Keratinocyte (primary cell): ENCODE measurements at regions not wholly inside any gene's neighbourhood (a gene's known extent, or its start where the extent isn't known, plus 50 kb on each side); places are given as distances from the start of the nearest gene placed in this dataset.

Experiments
- DNase-seq: peaks from one replicate; pipeline ENCODE4 v3.0.0-alpha.2; 2011; ENCODE audit warnings: low read depth, missing footprints, low spot score
- FAIRE-seq: peaks from 2 replicates; lab custom pipeline; 2011; peaks lifted over from hg19 to GRCh38; lab: Jason Lieb, UNC
- H2AFZ ChIP-seq: 2 replicates; pipeline ENCODE4 v1.6.0; 2012; ENCODE audit warnings: low read length, control low read depth, inconsistent platforms; ENCODE audit not compliant: control insufficient read depth
- H3K27ac ChIP-seq: 2 replicates; pipeline ENCODE4 v1.5.1; 2011; ENCODE audit warnings: low read length; ENCODE audit not compliant: control insufficient read depth, insufficient read depth
- H3K27me3 ChIP-seq: 3 replicates; pipeline ENCODE4 v1.6.0; 2011; ENCODE audit warnings: low read length; ENCODE audit not compliant: control insufficient read depth, insufficient read depth; ENCODE audit errors: extremely low read depth
- H3K36me3 ChIP-seq, 2 experiments: 2 replicates in 1 of 2; 3 replicates in 1 of 2; pipeline ENCODE4 v1.5.1; 2011; ENCODE audit warnings: low read length in 2 of 2, mild to moderate bottlenecking in 1 of 2; ENCODE audit not compliant: control insufficient read depth in 2 of 2, insufficient read depth in 2 of 2; ENCODE audit errors: extremely low read depth in 1 of 2
- H3K4me1 ChIP-seq: 3 replicates; pipeline ENCODE4 v1.5.1; 2011; ENCODE audit warnings: low read length; ENCODE audit not compliant: control insufficient read depth, insufficient read depth; ENCODE audit errors: extremely low read depth
- H3K4me2 ChIP-seq: 3 replicates; pipeline ENCODE4 v1.6.0; 2011; ENCODE audit warnings: low read depth, low read length; ENCODE audit not compliant: control insufficient read depth, insufficient read depth; ENCODE audit errors: extremely low read depth
- H3K4me3 ChIP-seq, 3 experiments: fragments of 200-600 bp in 1 of 3; sonication (generic) in 1 of 3; 2 replicates in 2 of 3; 3 replicates in 1 of 3; pipeline ENCODE4 v1.5.1; 2011 to 2016; ENCODE audit warnings: low read length in 3 of 3, mild to moderate bottlenecking in 3 of 3, control low read depth in 2 of 3, inconsistent platforms in 1 of 3, low read depth in 1 of 3, mixed read lengths in 1 of 3, mixed run types in 1 of 3, moderate library complexity in 1 of 3; ENCODE audit not compliant: control insufficient read depth in 2 of 3, insufficient read depth in 2 of 3; ENCODE audit errors: extremely low read depth in 1 of 3
- H3K79me2 ChIP-seq: 2 replicates; pipeline ENCODE4 v1.6.0; 2012; ENCODE audit warnings: low read length; ENCODE audit not compliant: control insufficient read depth, insufficient read depth
- H3K9ac ChIP-seq: 3 replicates; pipeline ENCODE4 v1.6.0; 2011; ENCODE audit warnings: low read length; ENCODE audit not compliant: control insufficient read depth, insufficient read depth; ENCODE audit errors: extremely low read depth
- H3K9me1 ChIP-seq: 3 replicates; pipeline ENCODE4 v1.6.0; 2011; ENCODE audit warnings: low read length; ENCODE audit not compliant: control insufficient read depth, insufficient read depth; ENCODE audit errors: extremely low read depth
- H3K9me3 ChIP-seq: 2 replicates; pipeline ENCODE4 v1.5.1; 2012; ENCODE audit warnings: low read depth, low read length; ENCODE audit not compliant: control insufficient read depth
- H4K20me1 ChIP-seq: 3 replicates; pipeline ENCODE4 v1.6.0; 2011; ENCODE audit warnings: low read length; ENCODE audit not compliant: control insufficient read depth, insufficient read depth; ENCODE audit errors: extremely low read depth
- EZH2 ChIP-seq: IDR thresholded peaks from one replicate; pipeline ENCODE4 v1.6.1; 2012; ENCODE audit warnings: inconsistent platforms, mild to moderate bottlenecking, low read length, moderate library complexity
- dilution Hi-C: fragments of 300-500 bp; cut with MboI; formaldehyde crosslinking; loops from one replicate; pipeline ENCODE4 v1.7.0; 2020; ENCODE audit warnings: low sequenced_read_pairs; ENCODE audit not compliant: extremely low pct_ligation_motif_present
- TF ChIP-seq, protein P1 (sequence below), 3 experiments: IDR thresholded peaks in 1 of 3; conservative IDR thresholded peaks in 1 of 3; optimal IDR thresholded peaks in 1 of 3; 2 replicates in 2 of 3; 3 replicates in 1 of 3; pipeline versions ENCODE3 to v1.5.1; 2011; ENCODE audit warnings: low read length in 3 of 3, mild to moderate bottlenecking in 3 of 3, moderate library complexity in 2 of 3, control low read depth in 1 of 3, inconsistent platforms in 1 of 3; ENCODE audit not compliant: insufficient read depth in 2 of 3; ENCODE audit errors: extremely low read depth in 1 of 3

DNA sequence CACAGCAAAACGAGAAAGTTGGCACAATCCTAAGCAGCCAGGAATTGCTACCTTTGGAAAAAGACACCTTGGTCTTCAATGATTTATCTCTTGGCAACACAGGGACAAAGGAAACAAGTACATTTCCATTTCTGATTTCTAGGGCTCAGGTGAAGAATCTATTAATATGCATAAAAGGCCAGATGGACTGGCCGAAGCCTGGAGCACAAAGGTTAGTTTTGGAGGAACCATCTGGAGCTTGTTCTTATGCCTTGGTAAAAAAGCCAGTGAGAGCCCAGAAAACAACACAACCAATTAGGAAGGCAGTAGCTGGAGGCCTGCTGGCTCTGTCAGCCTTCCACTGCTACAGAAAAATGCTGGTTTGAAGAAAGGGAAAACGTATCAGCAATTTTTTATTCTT, 713.5 kb upstream of the API5 start:
- Histone ChIP-seq H3K4me2 (no peak overlapping the region), H2AFZ (no peak overlapping the region), H4K20me1 (no peaks in the 10 kb centered on the region), H3K79me2 (no peaks in the 10 kb centered on the region), H3K36me3 (no peaks in the 10 kb centered on the region), H3K4me3 (no peak overlapping the region), H3K9ac (no peak overlapping the region), H3K27ac (no peak overlapping the region), H3K9me3 (no peaks in the 10 kb centered on the region), H3K4me1 (no peaks in the 10 kb centered on the region), H3K9me1 (no peaks in the 10 kb centered on the region), H3K27me3 (no peaks in the 10 kb centered on the region)
- dilution Hi-C loops = no loop called here
- FAIRE-seq (no peak), DNase-seq (no peak)
- TF ChIP-seq, protein P1, sequence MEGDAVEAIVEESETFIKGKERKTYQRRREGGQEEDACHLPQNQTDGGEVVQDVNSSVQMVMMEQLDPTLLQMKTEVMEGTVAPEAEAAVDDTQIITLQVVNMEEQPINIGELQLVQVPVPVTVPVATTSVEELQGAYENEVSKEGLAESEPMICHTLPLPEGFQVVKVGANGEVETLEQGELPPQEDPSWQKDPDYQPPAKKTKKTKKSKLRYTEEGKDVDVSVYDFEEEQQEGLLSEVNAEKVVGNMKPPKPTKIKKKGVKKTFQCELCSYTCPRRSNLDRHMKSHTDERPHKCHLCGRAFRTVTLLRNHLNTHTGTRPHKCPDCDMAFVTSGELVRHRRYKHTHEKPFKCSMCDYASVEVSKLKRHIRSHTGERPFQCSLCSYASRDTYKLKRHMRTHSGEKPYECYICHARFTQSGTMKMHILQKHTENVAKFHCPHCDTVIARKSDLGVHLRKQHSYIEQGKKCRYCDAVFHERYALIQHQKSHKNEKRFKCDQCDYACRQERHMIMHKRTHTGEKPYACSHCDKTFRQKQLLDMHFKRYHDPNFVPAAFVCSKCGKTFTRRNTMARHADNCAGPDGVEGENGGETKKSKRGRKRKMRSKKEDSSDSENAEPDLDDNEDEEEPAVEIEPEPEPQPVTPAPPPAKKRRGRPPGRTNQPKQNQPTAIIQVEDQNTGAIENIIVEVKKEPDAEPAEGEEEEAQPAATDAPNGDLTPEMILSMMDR (optimal IDR thresholded peaks at IDR 0.05 in 1 of 3, IDR thresholded peaks at IDR 0.05 in 1 of 3, conservative IDR thresholded peaks at IDR 0.05 in 1 of 3; ENCODE audit: extremely low read depth in 1 of 3, insufficient read depth in 2 of 3, low read length in 3 of 3) = no peak
- TF ChIP-seq EZH2 = no peak

DNA sequence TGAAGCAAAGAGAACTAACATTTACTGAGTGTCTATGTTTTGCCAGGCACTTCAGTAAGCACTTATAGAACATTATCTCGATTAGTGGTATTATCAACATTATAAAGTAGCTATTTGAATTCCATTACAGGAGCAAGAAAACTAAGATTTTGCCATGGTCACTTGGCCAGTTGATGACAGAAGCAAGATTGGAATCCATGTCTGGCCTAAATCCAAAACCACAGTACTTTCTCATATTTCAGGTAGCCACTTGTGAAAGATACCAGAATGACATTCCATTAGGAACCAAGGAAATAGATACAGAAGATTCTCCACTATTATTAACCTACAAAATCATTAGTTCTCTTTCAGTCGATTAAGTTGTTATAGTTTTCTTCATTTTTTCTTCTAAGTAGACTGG, 691.0 kb upstream of the API5 start:
- Histone ChIP-seq H3K79me2 (no peaks in the 10 kb centered on the region), H2AFZ (no peak overlapping the region), H3K4me1 (no peaks in the 10 kb centered on the region), H3K9ac (no peak overlapping the region), H3K27ac (no peak overlapping the region), H3K9me1 (no peaks in the 10 kb centered on the region), H3K27me3 (no peaks in the 10 kb centered on the region), H3K36me3 (no peaks in the 10 kb centered on the region), H3K4me3 (no peak overlapping the region), H3K9me3 (no peaks in the 10 kb centered on the region), H3K4me2 (no peak overlapping the region), H4K20me1 (no peaks in the 10 kb centered on the region)
- dilution Hi-C loops = no loop called here
- FAIRE-seq = no peak
- DNase-seq = no peak
- TF ChIP-seq, protein P1 (optimal IDR thresholded peaks at IDR 0.05 in 1 of 3, IDR thresholded peaks at IDR 0.05 in 1 of 3, conservative IDR thresholded peaks at IDR 0.05 in 1 of 3; ENCODE audit: extremely low read depth in 1 of 3, insufficient read depth in 2 of 3, low read length in 3 of 3) = no peak
- no peak for TF ChIP-seq EZH2
